HEK293T (cell line): ENCODE measurements at regions not wholly inside any gene's neighbourhood (a gene's known extent, or its start where the extent isn't known, plus 50 kb on each side); places are given as distances from the start of the nearest gene placed in this dataset.

ENCODE experiments used
- ARNT ChIP-seq: fragments of 450-650 bp; IDR thresholded peaks from 2 replicates; pipeline ENCODE4 v1.6.1; 2017; ENCODE audit warnings: mild to moderate bottlenecking
- BHLHE40 ChIP-seq: fragments of 450-650 bp; IDR thresholded peaks from 2 replicates; pipeline ENCODE4 v1.6.1; 2016; ENCODE audit warnings: mild to moderate bottlenecking, moderate library complexity, borderline replicate concordance
- CTBP1 ChIP-seq: fragments of 450-650 bp; IDR thresholded peaks from 2 replicates; pipeline ENCODE4 v1.6.1; 2016; ENCODE audit warnings: borderline replicate concordance
- ELF4 ChIP-seq: fragments of 450-650 bp; IDR thresholded peaks from 2 replicates; pipeline ENCODE4 v1.6.1; 2017; ENCODE audit warnings: antibody characterized with exemption
- FOXK2 ChIP-seq: fragments of 450-650 bp; IDR thresholded peaks from 2 replicates; pipeline ENCODE4 v1.6.1; 2016; ENCODE audit warnings: mild to moderate bottlenecking
- FOXM1 ChIP-seq: fragments of 450-650 bp; IDR thresholded peaks from 2 replicates; pipeline ENCODE4 v1.6.1; 2017; ENCODE audit warnings: mild to moderate bottlenecking, borderline replicate concordance
- HDGF ChIP-seq: fragments of 450-650 bp; IDR thresholded peaks from 2 replicates; pipeline ENCODE4 v1.6.1; 2017; ENCODE audit warnings: antibody characterized with exemption, borderline replicate concordance
- NFRKB ChIP-seq: fragments of 450-650 bp; IDR thresholded peaks from 2 replicates; pipeline ENCODE4 v1.6.1; 2016; ENCODE audit warnings: mild to moderate bottlenecking, moderate library complexity
- SP1 ChIP-seq: fragments of 450-650 bp; IDR thresholded peaks from 2 replicates; pipeline ENCODE4 v1.6.1; 2017
- SUZ12 ChIP-seq: fragments of 450-650 bp; IDR thresholded peaks from 2 replicates; pipeline ENCODE4 v1.6.1; 2016; ENCODE audit warnings: mild to moderate bottlenecking
- TARDBP ChIP-seq: fragments of 450-650 bp; IDR thresholded peaks from 2 replicates; pipeline ENCODE4 v1.6.1; 2016
- TF ChIP-seq, protein P1 (sequence below): fragments of 450-650 bp; IDR thresholded peaks from 2 replicates; pipeline ENCODE4 v1.6.1; 2016

DNA sequence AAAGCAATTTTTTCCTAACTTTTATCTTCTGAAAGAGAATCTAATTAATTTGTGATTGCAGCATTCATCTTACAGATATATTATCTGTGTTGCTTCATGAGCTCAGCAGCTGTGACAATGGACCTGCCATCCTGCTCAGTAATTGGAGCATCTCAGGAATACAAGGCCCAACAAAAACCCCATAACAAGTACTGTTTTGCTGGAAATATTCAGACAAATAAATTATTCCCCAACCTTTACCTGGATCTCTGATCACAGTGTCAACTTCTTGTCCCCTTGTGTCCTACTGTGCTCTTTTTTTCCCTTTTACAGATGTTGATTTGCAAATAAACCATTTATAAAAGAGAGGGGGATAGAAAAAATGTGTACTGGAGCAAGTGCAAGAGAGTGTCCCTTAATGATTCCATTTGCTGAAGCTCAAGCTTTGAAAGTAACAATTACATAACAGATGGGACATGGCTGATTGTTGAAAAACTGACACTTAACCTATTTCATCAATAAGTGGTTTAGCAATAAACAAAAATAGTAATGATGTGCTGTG, 1063.4 kb upstream of the GHITM start:
- TF ChIP-seq SP1 = no peak
- TF ChIP-seq, protein P1, sequence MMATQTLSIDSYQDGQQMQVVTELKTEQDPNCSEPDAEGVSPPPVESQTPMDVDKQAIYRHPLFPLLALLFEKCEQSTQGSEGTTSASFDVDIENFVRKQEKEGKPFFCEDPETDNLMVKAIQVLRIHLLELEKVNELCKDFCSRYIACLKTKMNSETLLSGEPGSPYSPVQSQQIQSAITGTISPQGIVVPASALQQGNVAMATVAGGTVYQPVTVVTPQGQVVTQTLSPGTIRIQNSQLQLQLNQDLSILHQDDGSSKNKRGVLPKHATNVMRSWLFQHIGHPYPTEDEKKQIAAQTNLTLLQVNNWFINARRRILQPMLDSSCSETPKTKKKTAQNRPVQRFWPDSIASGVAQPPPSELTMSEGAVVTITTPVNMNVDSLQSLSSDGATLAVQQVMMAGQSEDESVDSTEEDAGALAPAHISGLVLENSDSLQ = no peak
- no peak for TF ChIP-seq ELF4
- TF ChIP-seq FOXM1 = no peak
- no peak for TF ChIP-seq FOXK2
- TF ChIP-seq BHLHE40 = no peak
- TF ChIP-seq SUZ12 = no peak
- no peak for TF ChIP-seq NFRKB
- no peak for TF ChIP-seq ARNT
- no peak for TF ChIP-seq TARDBP
- TF ChIP-seq CTBP1 = no peak
- no peak for TF ChIP-seq HDGF
